ENCODE measurements at regions not wholly inside any gene's neighbourhood (a gene's known extent, or its start where the extent isn't known, plus 50 kb on each side); places are given as distances from the start of the nearest gene placed in this dataset.
"Not testable (repeated sequence)": the region's sequence is repeated elsewhere in the genome, so short reads cannot be mapped to it uniquely, and the experiment has no call there.

DNA sequence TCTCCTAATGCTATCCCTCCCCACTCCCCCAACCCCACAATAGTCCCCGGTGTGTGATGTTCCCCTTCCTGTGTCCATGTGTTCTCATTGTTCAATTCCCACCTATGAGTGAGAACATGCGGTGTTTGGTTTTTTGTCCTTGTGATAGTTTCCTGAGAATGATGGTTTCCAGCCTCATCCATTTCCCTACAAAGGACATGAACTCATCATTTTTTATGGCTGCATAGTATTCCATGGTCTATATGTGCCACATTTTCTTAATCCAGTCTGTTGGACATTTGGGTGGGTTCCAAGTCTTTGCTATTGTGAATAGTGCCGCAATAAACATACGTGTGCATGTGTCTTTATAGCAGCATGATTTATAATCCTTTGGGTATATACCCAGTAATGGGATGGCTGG lies 537.1 kb upstream of the KLF4 start:
- TF ChIP-seq POLR2A (IDR thresholded peaks at IDR 0.05; ENCODE audit: borderline replicate concordance, extremely low read depth, insufficient read depth, insufficient read length); EZH2phosphoT487 (IDR thresholded peaks at IDR 0.05; ENCODE audit: borderline replicate concordance); RAD21 (IDR thresholded peaks at IDR 0.05; ENCODE audit: low read depth); EZH2 (IDR thresholded peaks at IDR 0.05); SIN3A (IDR thresholded peaks at IDR 0.05; ENCODE audit: low read depth); EGR1 (IDR thresholded peaks at IDR 0.05; ENCODE audit: low read depth): not testable (repeated sequence)
- TF ChIP-seq, protein P1, sequence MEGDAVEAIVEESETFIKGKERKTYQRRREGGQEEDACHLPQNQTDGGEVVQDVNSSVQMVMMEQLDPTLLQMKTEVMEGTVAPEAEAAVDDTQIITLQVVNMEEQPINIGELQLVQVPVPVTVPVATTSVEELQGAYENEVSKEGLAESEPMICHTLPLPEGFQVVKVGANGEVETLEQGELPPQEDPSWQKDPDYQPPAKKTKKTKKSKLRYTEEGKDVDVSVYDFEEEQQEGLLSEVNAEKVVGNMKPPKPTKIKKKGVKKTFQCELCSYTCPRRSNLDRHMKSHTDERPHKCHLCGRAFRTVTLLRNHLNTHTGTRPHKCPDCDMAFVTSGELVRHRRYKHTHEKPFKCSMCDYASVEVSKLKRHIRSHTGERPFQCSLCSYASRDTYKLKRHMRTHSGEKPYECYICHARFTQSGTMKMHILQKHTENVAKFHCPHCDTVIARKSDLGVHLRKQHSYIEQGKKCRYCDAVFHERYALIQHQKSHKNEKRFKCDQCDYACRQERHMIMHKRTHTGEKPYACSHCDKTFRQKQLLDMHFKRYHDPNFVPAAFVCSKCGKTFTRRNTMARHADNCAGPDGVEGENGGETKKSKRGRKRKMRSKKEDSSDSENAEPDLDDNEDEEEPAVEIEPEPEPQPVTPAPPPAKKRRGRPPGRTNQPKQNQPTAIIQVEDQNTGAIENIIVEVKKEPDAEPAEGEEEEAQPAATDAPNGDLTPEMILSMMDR (IDR thresholded peaks at IDR 0.05 in 2 of 3, conservative IDR thresholded peaks at IDR 0.05 in 1 of 3; ENCODE audit: borderline replicate concordance in 1 of 3, insufficient read depth in 1 of 3, low read depth in 2 of 3, low read length in 2 of 3): not testable (repeated sequence)
- TF ChIP-seq, protein P2, sequence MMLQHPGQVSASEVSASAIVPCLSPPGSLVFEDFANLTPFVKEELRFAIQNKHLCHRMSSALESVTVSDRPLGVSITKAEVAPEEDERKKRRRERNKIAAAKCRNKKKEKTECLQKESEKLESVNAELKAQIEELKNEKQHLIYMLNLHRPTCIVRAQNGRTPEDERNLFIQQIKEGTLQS (IDR thresholded peaks at IDR 0.05): not testable (repeated sequence)
- TF ChIP-seq, protein P3, sequence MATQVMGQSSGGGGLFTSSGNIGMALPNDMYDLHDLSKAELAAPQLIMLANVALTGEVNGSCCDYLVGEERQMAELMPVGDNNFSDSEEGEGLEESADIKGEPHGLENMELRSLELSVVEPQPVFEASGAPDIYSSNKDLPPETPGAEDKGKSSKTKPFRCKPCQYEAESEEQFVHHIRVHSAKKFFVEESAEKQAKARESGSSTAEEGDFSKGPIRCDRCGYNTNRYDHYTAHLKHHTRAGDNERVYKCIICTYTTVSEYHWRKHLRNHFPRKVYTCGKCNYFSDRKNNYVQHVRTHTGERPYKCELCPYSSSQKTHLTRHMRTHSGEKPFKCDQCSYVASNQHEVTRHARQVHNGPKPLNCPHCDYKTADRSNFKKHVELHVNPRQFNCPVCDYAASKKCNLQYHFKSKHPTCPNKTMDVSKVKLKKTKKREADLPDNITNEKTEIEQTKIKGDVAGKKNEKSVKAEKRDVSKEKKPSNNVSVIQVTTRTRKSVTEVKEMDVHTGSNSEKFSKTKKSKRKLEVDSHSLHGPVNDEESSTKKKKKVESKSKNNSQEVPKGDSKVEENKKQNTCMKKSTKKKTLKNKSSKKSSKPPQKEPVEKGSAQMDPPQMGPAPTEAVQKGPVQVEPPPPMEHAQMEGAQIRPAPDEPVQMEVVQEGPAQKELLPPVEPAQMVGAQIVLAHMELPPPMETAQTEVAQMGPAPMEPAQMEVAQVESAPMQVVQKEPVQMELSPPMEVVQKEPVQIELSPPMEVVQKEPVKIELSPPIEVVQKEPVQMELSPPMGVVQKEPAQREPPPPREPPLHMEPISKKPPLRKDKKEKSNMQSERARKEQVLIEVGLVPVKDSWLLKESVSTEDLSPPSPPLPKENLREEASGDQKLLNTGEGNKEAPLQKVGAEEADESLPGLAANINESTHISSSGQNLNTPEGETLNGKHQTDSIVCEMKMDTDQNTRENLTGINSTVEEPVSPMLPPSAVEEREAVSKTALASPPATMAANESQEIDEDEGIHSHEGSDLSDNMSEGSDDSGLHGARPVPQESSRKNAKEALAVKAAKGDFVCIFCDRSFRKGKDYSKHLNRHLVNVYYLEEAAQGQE (IDR thresholded peaks at IDR 0.05; ENCODE audit: low read depth): not testable (repeated sequence)

All from HCT116 (cell line).